HG03439 (cell line): ENCODE measurements at regions not wholly inside any gene's neighbourhood (a gene's known extent, or its start where the extent isn't known, plus 50 kb on each side); places are given as distances from the start of the nearest gene placed in this dataset.

Source experiments
- ATAC-seq: cut with Tn5 transposase; IDR thresholded peaks from one replicate; pipeline ENCODE4 v1.9.1; 2021; ENCODE audit warnings: mild to moderate bottlenecking, moderate library complexity; ENCODE audit not compliant: unreplicated experiment

- ATAC-seq = no peak
Observed at GRCh38 chr11:37560991-37561390, 963.0 kb upstream of the RAG2 start.

GRCh38 chr11:37560346-37560745, 962.3 kb upstream of the RAG2 start:
- ATAC-seq = no peak

GRCh38 chr11:37558619-37559210, 960.7 kb upstream of the RAG2 start:
- ATAC-seq = no peak

- ATAC-seq = no peak
Observed at GRCh38 chr11:37557990-37558389, 960.0 kb upstream of the RAG2 start.

- no peak for ATAC-seq
Observed at GRCh38 chr11:37552284-37552683, 954.2 kb upstream of the RAG2 start.

- no peak for ATAC-seq
Observed at GRCh38 chr11:37544491-37544890, 946.5 kb upstream of the RAG2 start.

- ATAC-seq = no peak
Observed at GRCh38 chr11:37533830-37534229, 935.8 kb upstream of the RAG2 start.

GRCh38 chr11:37533087-37533486, 935.1 kb upstream of the RAG2 start:
- no peak for ATAC-seq

GRCh38 chr11:37532271-37532670, 934.2 kb upstream of the RAG2 start:
- ATAC-seq = no peak

- no peak for ATAC-seq
Observed at GRCh38 chr11:37527545-37527944, 929.5 kb upstream of the RAG2 start.

- no peak for ATAC-seq
Observed at GRCh38 chr11:37525336-37525735, 927.3 kb upstream of the RAG2 start.

- ATAC-seq = no peak
Observed at GRCh38 chr11:37519781-37520180, 921.7 kb upstream of the RAG2 start.

GRCh38 chr11:37512156-37512780, 914.2 kb upstream of the RAG2 start:
- ATAC-seq = no peak

GRCh38 chr11:37511425-37511933, 913.4 kb upstream of the RAG2 start:
- no peak for ATAC-seq

GRCh38 chr11:37509506-37509905, 911.5 kb upstream of the RAG2 start:
- no peak for ATAC-seq

GRCh38 chr11:37506531-37506930, 908.5 kb upstream of the RAG2 start:
- no peak for ATAC-seq

- ATAC-seq = no peak
Observed at GRCh38 chr11:37505406-37505805, 907.4 kb upstream of the RAG2 start.

- no peak for ATAC-seq
Observed at GRCh38 chr11:37504921-37505320, 906.9 kb upstream of the RAG2 start.

- ATAC-seq = peak; percentile 80
Observed at GRCh38 chr11:37504060-37504611, 906.1 kb upstream of the RAG2 start.

GRCh38 chr11:37503411-37504059, 905.5 kb upstream of the RAG2 start:
- ATAC-seq = peak; percentile 21

- no peak for ATAC-seq
Observed at GRCh38 chr11:37502202-37502601, 904.2 kb upstream of the RAG2 start.

- no peak for ATAC-seq
Observed at GRCh38 chr11:37500425-37500824, 902.4 kb upstream of the RAG2 start.
